HG02588 (cell line): ENCODE measurements at regions not wholly inside any gene's neighbourhood (a gene's known extent, or its start where the extent isn't known, plus 50 kb on each side); places are given as distances from the start of the nearest gene placed in this dataset.

Source experiments
- ATAC-seq: cut with Tn5 transposase; IDR thresholded peaks from one replicate; pipeline ENCODE4 v1.9.1; 2021; ENCODE audit warnings: mild to moderate bottlenecking, moderate library complexity; ENCODE audit not compliant: unreplicated experiment

DNA sequence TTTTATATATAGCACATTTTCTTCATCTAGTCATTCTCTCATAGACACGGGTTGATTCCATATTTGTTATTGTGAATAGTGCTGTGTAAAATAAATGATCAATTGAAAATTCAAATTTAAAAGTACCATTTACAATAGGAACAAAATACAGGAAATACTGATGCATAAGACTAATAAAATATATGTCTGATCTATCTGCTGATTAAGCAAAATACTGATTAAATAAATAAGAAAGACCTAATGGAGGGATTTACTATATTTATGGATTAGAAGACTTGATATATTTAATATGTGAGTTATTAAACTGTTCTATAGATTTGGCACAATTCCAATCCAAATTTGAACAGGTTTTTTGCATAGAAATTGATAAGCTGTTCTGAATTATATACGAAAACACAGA lies 1044.8 kb upstream of the ADGRL2 start:
- no peak for ATAC-seq

DNA sequence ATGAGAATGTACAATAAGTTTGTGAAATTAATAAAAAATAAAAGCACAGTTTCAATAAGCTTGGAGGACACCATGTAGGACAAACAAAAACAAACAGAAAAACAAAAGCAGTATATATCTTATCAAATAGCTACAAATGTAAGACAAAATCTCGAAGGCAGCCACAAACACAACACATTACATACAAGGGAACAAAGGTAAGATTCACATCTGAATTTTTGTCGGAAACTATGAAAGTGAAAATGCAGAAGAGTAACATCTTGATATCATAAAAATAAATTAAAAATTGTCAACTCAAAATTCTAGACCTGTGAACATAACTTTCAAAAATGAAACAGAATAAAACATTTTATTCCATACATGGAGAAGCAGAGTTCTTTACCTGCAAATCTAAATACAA lies 1049.5 kb upstream of the ADGRL2 start:
- ATAC-seq = no peak

DNA sequence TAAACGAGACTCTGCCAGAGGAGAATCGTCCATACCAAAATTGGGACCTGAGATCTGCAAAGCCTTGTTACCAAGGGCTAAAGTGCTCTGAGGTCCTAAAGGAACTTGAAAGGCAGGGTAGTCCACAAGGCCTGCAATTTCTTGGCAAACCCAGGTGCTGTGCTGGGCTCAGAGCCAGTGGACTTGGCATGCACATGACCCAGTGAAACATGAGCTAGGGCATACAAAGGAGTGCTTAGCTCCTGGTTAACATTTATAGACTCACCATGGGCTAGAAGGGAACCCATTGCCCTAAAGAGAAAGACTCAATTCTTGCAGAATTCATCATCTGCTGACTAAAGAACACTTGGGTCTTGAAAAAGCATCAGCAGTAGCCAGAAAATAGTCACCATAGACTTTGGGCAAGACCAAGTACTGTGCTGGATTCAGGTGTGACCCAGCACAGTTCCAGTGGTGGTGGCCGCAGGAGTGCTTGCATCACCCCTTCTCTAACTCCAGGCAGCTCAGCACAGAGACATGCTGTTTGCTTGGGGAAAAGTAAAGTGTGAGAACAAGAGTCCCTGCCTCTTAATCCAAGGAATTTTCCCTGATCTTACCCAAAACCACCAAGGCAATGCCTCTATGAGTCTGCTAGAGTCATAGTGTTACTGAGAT lies 1069.4 kb upstream of the ADGRL2 start:
- no peak for ATAC-seq

DNA sequence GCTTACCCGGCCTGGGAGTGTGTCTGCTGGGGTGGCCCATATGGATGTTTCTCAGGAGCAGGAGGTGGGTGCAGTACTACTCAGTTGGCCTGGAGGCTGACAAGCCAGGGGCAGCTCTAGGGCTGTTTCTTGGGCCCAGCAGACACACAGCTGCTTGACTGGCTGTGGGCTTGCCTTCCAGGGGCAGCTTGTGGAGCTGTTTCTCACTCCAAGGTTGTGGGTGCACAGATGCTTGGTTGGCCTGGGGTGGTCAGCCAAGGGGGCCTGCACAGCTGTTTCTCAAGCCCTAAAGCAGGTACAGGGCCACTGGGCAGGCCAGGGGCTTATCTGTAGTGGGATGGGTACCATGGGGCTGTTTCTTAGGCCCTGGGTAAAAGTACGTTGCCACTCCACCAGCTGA lies 1078.1 kb upstream of the ADGRL2 start:
- no peak for ATAC-seq

DNA sequence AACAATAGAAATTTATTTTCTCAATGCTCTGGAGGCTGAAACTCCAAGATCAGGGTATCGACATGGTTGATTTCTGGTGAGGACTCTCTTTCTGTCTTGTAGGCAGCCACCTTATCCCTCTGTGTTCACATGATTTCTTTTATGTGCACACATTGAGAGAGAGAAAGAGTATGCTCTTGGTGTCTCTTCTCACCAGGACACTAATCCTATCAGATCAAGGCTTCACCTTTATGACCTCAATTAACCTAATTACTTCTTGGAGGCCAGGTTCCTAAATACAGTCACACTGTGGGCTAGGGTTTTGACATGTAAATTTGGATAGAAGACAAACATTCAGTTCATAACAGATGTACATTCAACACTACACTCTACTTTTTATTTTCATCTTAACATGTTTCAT lies 1094.2 kb upstream of the ADGRL2 start:
- no peak for ATAC-seq

DNA sequence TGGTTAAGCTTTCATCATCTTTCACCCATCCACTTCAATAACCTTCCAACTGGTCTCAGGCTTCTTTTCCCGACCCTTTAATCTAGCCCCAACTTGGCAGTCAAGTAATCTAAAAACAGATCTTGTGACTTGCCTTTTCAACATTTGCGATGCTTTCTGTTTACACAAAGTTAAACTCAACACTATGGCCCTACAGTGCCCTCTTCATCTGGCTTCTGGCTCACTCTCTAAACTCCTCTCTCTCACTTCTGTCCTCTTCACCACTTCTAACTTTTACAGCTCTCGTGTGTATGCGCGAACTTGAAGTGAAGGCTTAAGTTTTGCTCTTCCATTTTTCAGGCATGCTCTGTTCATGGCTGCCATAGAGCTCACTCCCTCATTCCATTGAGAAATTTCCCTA lies 1122.3 kb upstream of the ADGRL2 start:
- ATAC-seq = no peak

DNA sequence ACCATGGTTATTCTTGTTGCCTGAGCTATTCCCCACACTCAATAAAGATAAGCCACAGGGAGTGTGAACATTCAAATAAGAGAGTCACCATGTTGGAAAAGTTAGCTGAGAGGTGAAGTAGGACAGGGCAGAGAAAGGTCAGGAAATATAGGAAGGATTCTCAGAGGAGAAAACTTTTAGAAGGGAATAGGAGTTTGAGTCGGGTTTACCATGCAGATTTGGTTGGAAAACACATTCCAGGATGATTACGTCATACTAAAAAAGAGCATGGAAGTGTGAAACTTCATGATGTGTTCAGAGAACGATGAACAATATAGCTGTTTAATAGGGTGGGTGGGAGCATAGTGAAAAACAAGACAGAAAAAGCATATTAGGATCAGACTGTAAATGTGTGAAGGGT lies 1125.3 kb upstream of the ADGRL2 start:
- no peak for ATAC-seq

DNA sequence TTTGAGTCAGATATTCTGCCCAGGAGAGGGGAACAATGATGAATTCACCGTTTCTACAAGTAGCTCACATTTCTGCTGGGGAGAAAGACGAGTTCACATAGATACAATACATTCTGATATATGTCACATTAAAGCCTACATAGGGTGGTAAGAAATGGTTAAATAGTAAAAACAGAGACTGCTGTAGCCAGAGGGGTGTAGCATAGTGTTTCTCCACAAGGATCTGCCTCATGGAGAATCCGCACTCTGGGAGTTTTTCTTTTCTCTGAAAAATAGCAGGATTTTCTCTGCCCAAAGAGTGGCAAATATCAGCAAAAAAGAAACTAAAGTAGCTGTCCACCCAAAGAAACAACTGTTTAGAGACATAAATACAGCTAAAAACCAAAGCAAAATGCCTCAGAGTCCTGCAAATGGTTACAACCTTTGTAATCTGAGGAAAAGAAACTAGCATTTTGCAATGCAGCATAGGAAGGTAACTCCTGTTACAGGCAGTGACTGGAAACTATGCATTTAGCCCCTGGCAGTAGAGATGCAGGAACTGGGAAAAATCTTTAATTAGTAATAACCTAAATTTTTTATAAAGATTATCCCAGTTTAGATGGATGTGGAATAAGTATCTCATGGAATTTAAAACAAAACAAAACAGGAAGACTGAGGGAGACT lies 1126.7 kb upstream of the ADGRL2 start:
- ATAC-seq = no peak

DNA sequence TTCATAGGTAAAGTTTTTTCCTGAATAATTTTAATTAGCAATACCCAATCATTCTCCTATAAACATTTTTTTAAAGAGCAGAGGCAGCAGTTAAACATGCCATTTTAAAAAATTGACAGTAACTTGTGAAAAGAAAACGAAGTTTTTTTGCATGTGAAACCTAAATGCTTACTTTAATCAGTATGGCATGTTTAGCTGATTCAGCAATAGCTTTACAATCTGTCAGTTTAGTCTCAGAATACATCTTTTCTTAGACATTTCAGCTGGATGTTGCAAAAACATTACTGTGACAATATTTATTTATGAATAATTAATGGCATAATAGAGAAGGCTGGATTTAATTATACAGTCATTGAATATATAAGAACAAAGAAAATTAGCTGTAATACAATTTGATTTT lies 1132.4 kb upstream of the ADGRL2 start:
- no peak for ATAC-seq

DNA sequence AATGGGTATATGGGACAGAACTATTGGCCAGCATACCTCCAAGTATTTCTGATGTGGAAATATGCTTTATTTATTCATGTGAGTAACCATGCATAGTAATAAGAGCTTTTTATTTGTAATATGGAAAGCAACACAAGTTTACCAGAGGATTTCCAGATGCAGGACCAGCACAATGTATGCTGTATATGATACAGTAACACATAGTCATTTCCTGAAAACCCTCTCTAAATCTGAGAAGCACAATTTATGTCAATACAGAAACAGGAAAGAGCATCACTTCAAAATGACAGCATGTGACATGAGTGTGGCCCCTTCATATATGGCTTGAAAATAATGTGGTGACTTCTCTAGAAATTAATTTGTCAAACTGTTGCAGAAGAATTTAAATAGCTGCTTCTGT lies 1134.7 kb upstream of the ADGRL2 start:
- no peak for ATAC-seq

DNA sequence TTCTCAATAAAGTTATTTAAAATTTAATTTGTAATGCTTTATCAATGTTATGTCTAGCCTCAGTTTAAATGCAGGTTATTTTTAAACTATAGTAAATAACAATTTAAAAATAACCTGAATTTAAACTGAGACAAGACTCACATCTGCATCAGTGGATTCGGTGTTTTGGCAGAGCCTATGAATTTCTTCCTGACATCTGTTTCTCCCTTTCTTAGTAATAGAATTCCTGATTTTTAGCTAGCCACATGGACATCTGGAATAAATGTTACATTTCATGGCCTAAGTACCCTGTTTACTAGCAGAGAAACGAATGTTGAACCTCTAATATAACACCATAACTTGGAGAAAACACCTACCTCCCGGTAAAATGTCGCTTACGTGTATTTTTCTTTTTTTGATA lies 1141.6 kb upstream of the ADGRL2 start:
- no peak for ATAC-seq

DNA sequence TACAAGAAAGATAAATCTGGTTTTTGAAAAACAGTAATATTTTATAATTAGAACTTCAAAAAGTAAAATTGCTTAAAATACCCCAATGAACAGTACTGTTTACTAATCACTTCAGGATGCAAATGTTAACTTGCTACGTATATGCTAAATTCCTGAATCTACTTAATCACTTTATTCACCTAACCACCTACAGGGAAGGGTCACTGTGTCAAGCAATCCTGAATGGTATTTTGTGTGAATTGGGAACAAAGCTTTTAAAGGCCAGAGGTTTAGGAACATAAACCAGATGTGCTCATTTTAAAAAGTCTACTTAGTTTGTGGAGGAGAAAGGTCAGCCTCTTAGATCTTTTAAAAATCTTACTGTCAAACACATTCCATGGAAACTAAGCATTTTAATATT lies 1143.0 kb upstream of the ADGRL2 start:
- no peak for ATAC-seq

DNA sequence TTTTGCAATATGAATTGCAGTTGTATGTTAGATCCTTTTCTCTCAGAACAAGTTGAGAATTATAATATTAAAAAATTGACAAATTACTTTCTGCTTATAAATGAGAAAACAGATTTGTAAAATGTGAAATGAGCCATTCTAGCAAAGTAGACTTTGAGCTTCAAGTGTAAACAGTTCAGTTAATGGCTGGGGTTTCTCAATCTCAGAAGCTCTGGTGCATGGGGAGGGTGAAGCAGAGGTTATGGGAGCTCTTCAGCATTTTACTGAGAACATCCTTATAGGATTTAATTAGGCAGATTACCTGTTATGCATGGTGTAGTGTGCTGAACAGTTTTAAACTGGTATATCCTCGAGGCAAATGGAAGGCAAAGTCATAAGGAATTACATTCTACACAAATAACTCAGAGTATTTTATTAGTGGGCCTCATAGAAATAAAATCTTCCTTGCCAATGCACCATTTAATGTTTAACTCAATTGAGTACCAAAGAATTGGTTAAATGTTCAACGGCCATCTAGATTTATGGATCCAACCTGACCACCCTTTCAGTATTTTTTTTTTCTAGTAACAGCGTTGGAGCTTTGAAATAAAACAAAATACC lies 1143.6 kb upstream of the ADGRL2 start:
- ATAC-seq = no peak

DNA sequence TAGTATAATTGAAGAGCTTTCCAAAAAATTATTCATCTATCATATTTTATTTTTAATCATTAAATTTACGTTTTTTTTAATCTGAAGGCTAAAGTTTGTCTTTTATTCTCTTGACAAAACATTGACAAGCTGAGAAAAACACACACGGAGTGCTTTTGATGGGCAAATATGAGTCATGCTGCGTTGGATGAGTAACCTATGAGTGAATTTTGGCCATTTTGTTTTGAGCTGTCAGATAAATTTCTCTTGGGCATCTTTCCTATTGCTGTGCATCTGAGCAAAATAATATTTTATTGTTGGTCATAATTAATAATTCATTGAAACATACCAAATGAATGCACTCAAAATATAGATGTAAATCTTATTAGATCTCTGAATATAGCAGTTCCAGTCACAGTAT lies 1144.1 kb upstream of the ADGRL2 start:
- ATAC-seq = no peak

DNA sequence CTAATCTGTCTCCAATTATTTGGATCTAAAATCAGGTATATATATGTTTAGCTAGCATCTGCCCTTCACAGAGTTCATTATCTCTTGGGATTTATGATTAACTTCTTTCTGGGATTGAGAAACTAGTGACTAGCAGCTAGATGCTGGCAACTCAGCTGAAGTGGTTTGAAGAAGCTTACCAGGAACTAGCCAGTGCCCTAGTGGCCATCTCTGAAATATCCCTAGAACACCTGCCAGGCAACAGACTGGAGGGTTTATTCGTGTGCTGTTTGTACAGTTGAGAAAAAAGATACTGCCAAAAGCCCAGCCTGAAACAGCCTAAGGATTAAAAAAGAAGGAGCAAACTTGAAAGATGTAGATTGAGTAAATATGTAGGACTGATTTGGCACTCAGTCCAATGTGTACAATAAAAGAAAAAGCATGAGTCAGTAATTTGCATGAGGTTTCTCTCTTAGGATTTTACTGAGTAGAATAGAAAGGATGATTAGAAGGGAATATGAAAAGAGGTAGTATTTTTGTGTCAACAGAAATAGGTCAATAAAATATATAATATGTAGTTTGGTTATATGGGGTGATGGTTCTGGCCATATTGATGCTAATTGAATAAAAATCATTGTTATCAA lies 1144.6 kb upstream of the ADGRL2 start:
- ATAC-seq = peak; percentile 78

DNA sequence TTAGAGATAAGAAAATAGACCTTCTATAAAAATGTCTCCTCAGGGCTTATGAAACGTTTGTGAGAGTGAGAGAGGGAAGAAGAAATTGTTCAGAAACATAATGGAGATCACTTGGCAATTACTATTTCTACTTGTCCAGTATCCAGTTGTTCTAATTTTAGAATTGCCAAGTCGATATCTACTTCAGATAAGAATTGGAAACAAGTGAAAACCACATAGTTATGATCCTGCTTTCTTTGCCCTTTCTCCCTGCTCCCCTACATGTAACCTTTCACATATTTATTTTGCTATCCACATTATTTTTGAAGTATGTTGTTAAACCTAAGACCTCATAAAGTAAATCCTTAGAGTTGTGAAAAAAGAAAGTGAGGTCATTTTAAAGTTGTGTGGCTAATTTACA lies 1154.7 kb upstream of the ADGRL2 start:
- ATAC-seq = no peak

DNA sequence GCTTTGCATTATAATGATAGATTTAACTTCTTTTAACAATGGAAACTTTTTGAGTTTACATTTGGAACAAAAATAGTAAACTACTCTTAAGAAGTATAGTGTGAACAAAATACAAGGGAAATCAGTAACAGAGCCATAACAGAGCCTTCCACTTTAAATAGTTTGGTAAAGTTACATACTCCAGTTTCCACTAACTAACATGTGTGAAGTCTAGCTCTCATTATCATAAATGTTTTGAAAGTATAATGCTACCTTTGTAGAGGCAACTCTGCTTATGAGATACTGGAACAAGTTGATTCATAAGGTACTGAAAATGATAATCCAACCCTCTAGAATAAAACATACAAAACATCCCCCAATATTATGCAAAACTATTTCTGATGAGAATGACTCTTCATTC lies 1155.1 kb upstream of the ADGRL2 start:
- ATAC-seq = no peak

DNA sequence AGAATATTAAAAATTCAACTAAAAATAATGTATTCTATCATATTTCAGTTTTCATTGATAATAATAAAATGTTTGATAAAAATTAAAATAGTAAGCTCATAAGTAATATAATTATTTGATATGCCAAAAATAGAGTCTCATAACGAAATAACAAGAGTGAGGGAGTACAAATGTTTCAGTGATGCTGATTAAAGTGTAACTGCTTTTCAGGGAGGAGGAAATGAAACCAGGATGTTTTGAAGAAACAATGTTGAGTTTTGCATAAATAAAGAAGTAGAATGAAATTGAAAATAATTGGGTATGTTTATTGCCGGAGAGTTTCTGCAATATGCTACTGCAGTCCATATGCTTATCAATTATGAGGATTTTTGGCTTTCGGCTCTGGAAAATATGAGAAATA lies 1159.8 kb upstream of the ADGRL2 start:
- ATAC-seq = peak; percentile 48

DNA sequence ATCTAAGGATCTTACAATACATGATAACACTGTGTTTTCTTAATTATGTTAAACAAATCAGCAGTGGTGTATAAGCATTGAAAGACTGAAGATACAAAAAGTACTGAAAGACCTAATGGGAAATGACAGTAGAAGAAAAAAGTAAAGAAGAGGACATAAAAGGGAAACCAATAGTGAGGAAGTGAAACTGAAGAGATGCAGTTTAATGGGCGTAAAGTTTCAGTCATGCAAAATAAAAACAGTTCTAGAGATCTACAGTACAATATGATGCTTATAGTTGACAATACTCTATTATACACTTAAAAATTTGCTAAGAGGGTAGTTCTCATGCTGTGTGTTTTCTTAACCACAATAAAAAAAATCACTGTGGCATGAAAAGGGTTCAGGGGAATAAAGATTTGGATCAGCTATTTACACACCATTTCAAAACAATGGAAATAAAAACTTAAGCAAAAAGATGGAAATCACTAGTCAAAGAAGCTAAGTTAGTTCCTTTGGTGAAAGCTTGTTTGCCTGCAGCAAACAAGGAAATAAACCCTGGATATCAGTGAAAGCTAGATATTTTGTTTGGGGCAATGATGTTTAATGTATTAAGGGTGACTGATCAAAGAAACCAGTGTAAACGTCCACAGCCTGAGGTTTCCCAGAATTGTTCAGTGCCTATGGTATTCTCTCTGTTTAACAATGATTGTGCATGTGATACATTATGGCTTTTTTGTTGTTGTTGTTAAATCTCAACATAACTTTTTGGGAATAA lies 1160.8 kb upstream of the ADGRL2 start:
- ATAC-seq = peak; percentile 93

DNA sequence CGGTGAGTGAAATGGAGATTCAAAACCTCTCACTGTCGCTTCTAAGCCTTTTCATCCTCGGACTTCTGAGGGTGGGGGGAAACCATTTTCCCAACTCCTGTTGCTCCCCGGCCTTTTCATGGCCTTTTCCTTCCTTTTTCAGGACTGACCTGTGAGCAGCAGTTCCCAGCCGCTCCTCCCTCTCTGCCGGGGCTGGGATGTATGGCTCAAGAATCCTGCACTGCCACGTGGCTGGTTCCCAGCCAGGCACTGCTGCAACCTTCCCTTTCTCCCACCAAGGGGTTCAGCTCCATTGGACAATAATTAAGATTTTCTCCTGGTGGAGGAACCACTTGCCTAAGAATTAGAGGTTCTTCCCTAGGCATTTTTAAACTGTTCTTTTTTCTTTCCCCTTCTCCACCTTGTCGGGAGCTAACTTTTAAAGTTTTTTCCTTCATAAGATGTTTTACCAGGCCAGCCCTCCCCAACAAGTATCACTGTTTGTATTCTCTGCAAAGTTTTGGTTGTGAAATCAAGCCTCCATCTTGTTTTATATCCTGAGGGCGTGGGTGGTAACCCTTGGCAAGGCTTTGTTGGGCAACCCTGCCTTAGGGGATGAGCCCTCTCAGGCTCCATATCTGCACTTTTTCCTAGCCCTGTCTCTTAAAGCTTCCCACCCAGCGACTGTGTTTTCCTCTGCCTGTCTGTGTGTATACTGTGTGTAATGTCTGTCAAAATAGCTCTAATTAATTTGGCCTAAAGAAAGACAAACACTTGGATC lies 1166.6 kb upstream of the ADGRL2 start:
- no peak for ATAC-seq

DNA sequence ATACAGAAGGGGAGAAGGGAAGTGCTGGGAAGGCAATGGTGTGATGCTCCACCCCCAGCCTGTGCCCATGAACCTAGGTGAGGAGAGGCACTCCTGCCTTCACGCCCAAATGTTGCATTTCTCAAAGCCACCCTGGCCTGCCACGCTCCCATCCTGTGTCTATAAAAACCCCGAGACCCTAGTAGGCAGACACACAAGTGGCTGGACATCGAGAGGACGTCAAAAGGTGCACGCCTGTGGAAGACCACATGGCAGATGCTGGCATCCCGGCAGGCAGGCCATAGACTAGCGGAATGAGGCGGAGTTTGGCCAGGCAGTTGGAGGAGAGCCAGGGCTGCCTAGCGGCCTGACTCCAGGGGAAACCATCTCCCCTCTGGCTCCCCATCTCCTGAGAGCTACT lies 1168.5 kb upstream of the ADGRL2 start:
- ATAC-seq = no peak
